GM10248 (cell line): ENCODE measurements at regions not wholly inside any gene's neighbourhood (a gene's known extent, or its start where the extent isn't known, plus 50 kb on each side); places are given as distances from the start of the nearest gene placed in this dataset.

Experiments
- CTCF ChIA-PET: fragments of 300-600 bp; sonication (Branson Sonifier 250); formaldehyde crosslinking; extraction: SDS; loops from one replicate; lab custom pipeline; 2021; ENCODE audit warnings: antibody characterized with exemption; lab: Yijun Ruan, JAX
- POLR2A ChIA-PET: fragments of 350-650 bp; sonication (Branson Sonifier 250); formaldehyde crosslinking; extraction: SDS; loops from one replicate; lab custom pipeline; 2020; ENCODE audit warnings: antibody characterized with exemption; lab: Yijun Ruan, JAX
- DNase-seq: peaks from one replicate; pipeline ENCODE4 v3.0.0; 2012; ENCODE audit errors: extremely low spot score
- TF ChIP-seq, protein P1 (sequence below): IDR thresholded peaks from 2 replicates; pipeline ENCODE4 v1.5.1; 2012; ENCODE audit warnings: mild to moderate bottlenecking, low read depth; ENCODE audit errors: extremely low read depth, missing control alignments, control extremely low read depth

DNA sequence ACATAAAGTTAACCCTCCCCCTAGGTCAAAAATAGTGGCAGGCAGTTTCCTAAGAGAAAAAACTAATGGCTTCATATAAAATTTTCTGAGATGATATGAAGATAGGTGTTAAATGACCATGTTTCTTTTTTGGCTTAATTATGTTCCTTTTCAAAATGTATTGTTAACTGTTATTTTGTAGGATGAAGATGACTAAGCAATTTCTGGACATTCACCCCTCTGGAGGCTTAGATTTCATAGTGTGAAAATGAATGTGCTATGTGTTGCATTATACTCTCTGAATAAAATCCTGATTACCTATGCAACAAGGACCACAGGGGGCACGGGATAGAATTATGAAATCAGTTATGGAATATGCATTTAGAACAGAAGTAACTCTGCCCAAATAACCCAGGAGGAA, 233.5 kb downstream of the MRPS30 start:
- DNase-seq, result no peak
- ChIA-PET POLR2A (no interaction called here), CTCF (interaction anchor here (1.4 kb wide), 1 partner anchor 10 kb away, joined by 4 read pairs; no protein-coding TSS in a partner anchor)
- TF ChIP-seq, protein P1, sequence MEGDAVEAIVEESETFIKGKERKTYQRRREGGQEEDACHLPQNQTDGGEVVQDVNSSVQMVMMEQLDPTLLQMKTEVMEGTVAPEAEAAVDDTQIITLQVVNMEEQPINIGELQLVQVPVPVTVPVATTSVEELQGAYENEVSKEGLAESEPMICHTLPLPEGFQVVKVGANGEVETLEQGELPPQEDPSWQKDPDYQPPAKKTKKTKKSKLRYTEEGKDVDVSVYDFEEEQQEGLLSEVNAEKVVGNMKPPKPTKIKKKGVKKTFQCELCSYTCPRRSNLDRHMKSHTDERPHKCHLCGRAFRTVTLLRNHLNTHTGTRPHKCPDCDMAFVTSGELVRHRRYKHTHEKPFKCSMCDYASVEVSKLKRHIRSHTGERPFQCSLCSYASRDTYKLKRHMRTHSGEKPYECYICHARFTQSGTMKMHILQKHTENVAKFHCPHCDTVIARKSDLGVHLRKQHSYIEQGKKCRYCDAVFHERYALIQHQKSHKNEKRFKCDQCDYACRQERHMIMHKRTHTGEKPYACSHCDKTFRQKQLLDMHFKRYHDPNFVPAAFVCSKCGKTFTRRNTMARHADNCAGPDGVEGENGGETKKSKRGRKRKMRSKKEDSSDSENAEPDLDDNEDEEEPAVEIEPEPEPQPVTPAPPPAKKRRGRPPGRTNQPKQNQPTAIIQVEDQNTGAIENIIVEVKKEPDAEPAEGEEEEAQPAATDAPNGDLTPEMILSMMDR, result no peak

DNA sequence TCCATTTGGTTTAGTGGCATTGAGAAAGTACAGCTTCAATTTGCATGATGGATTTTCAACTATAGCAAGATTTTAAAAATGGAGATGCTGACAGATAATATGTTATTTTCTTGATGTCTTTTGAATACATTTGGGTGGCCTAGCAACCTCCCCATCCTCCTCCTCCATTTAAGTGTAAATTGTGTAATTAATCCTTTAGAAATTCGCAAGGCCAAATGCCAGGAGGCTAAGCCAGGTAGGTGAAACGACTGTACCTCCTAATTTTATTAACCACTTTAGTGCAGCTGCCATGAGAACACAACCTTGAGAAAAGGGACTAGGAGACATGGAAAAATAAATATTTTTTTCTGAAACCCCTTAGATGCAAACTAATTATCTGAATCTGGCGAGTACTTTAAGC, 248.8 kb downstream of the MRPS30 start:
- CTCF ChIA-PET, result no interaction called here

DNA sequence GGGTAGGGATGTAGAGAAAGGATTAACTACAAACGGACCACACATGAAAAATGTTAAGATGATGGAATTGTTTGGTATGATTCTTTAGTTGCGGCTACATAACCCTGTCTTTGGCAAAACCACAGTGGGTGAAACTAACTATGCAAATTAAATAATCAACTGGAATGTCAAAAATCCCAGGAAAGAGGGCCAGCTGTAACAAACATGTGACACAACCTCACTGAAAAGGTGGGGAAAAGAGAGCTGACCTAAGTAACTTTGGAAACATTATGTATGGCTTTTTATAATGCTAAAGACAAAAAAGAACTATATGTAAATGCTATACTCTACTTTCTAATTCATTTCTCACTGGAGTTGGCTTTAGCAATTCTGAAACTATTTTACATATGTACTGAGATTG, 252.0 kb downstream of the MRPS30 start:
- ChIA-PET CTCF (no interaction called here), POLR2A (no interaction called here)
- no peak for DNase-seq
- TF ChIP-seq, protein P1, result no peak

More for the DNA sequence above, 248.8 kb downstream of the MRPS30 start:
- POLR2A ChIA-PET, result no interaction called here
- TF ChIP-seq, protein P1, result no peak
- DNase-seq, result no peak

DNA sequence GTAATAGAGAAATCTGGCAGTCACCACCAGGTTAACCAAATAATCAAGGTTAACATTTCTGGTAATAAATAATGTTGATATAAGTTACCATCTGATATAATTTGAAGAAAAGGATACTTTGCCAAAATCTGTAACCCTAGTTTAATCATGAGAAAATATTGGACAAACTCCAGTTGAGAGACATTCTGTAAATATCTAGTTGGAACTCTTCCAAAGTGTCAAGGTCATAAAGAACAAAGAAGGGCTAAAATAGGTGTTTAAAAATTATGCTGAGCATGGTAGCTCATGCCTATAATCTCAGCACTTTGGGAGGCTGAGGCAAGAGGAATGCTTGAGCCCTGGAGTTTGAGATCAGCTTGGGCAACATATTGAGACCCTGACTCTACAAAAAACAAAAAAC, 253.3 kb downstream of the MRPS30 start:
- TF ChIP-seq, protein P1, result no peak
- no peak for DNase-seq
- ChIA-PET POLR2A (no interaction called here), CTCF (interaction anchor here (1.4 kb wide), 1 partner anchor 11 kb away, joined by 5 read pairs; no protein-coding TSS in a partner anchor)

DNA sequence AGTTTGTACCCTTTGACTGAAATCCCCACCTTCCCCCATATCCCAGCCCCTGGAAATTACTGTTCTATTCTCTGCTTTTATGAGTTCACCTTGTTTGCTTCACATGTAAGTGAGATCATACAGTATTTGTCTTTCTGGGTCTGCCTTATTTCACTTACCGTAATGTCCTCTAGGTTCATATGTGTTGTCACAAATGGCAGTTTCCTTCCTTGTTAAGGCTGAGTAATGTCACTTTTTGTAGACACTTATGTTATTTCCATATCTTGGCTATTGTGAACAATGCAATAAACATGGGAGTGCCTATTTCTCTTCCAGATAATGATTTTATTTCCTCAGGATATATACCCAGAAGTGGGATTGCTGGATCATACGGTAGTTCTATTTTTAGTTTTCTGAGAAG, 272.3 kb downstream of the MRPS30 start:
- DNase-seq, result no peak
- ChIA-PET CTCF (no interaction called here), POLR2A (no interaction called here)
- TF ChIP-seq, protein P1, result no peak

DNA sequence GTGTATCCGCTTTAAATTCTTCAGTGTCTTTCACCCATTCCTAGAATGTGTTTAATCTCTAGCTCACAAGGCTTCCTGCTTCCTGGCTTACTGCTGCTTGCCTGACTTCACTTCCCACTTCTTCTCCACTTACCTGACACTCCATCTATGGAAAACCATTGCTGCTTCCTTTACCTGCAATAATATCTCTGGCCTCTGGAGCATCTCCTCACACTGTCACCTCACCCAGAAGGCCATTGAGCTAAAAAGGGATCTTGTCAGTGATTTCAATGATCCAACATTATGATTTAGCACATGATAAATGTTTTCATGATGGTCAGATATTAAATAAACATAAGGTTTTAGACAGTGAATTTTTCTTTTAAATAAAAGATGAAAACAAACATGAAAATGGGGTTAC, 281.1 kb downstream of the MRPS30 start:
- ChIA-PET CTCF (interaction anchor here (0.7 kb wide), 1 partner anchor 201 kb away, joined by 3 read pairs; no protein-coding TSS in a partner anchor), POLR2A (no interaction called here)
- TF ChIP-seq, protein P1, result no peak
- DNase-seq, result no peak

DNA sequence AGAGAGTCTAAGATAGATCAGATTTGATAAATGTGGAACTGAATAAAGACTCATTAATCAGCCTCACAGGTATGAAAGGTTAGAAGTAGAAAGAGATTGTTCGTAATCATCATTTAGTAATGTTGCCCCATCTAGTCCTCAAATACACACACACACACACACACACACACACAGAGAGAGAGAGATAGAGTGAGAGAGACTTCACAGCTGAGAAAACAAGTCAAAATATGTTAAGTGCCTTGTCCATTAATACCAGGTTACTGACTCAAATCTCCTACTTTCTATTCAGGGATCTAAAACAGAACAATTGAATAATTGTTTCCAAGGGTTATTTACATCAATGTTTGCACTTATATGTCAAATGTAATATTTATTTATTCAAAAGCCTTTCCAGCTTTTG, 284.6 kb downstream of the MRPS30 start:
- ChIA-PET POLR2A (no interaction called here), CTCF (interaction anchor here (1.3 kb wide), 1 partner anchor 12 kb away, joined by 4 read pairs; no protein-coding TSS in a partner anchor)
- TF ChIP-seq, protein P1, result no peak
- no peak for DNase-seq
